GM12878 (cell line): ENCODE measurements at regions not wholly inside any gene's neighbourhood (a gene's known extent, or its start where the extent isn't known, plus 50 kb on each side); places are given as distances from the start of the nearest gene placed in this dataset.

ENCODE experiments used
- ATAC-seq: fragments of 200-7000 bp; cut with Tn5 transposase; 3 replicates; pipeline ENCODE4 v1.9.1; 2020; ENCODE audit warnings: mild to moderate bottlenecking, moderate library complexity
- BruUV-seq: library from RNA; stranded (reverse); fragments of 400-500 nt; replicated peaks from 2 replicates; lab custom pipeline; 2021; lab: Mats Ljungman, UMichigan
- CTCF ChIA-PET: fragments of 300-600 bp; sonication (Branson Sonifier 250); formaldehyde crosslinking; extraction: SDS; loops from one replicate; lab custom pipeline; 2021; ENCODE audit warnings: inconsistent platforms; lab: Yijun Ruan, JAX
- POLR2A ChIA-PET: fragments of 350-600 bp; formaldehyde crosslinking; extraction: SDS; loops from one replicate; lab custom pipeline; 2021; ENCODE audit warnings: inconsistent platforms; lab: Charles Lee
- RAD21 ChIA-PET: fragments of 300-600 bp; sonication (Branson Sonifier 250); formaldehyde crosslinking; loops from one replicate; lab custom pipeline; 2023; ENCODE audit warnings: antibody characterized with exemption; ENCODE audit not compliant: unreplicated experiment; lab: Charles Lee
- SMC1A ChIA-PET: fragments of 300-600 bp; sonication (Branson Sonifier 250); formaldehyde crosslinking; loops from one replicate; lab custom pipeline; 2023; ENCODE audit not compliant: unreplicated experiment, uncharacterized antibody; lab: Charles Lee
- DNase-seq: peaks from one replicate; pipeline ENCODE4 v3.0.0-alpha.2; 2011; ENCODE audit warnings: low read depth, low spot score
- FAIRE-seq: peaks from 3 replicates; lab custom pipeline; 2011; peaks lifted over from hg19 to GRCh38; lab: Jason Lieb, UNC
- H2AFZ ChIP-seq: 2 replicates; pipeline ENCODE4 v1.6.0; 2011; ENCODE audit warnings: low read depth, low read length, control low read depth; ENCODE audit not compliant: control insufficient read depth
- H3K27ac ChIP-seq: 2 replicates; pipeline ENCODE4 v1.5.1; 2011; ENCODE audit warnings: control low read depth; ENCODE audit not compliant: control insufficient read depth, insufficient read depth
- H3K27me3 ChIP-seq, 2 experiments: replicated peaks in 1 of 2; 2 replicates each; pipeline versions ENCODE4 v1.6.0 to v1.6.1; 2011; ENCODE audit warnings: low read length in 1 of 2; ENCODE audit not compliant: control insufficient read depth in 2 of 2, insufficient read depth in 2 of 2
- H3K36me3 ChIP-seq, 2 experiments: 2 replicates each; pipeline ENCODE4 v1.5.1; 2011; ENCODE audit warnings: low read length in 1 of 2; ENCODE audit not compliant: control insufficient read depth in 2 of 2, insufficient read depth in 2 of 2
- H3K4me1 ChIP-seq: 2 replicates; pipeline ENCODE4 v1.6.1; 2011; ENCODE audit warnings: mild to moderate bottlenecking, low read length, moderate library complexity, mixed read lengths; ENCODE audit not compliant: control insufficient read depth, insufficient read depth
- H3K4me2 ChIP-seq: 2 replicates; pipeline ENCODE4 v1.6.0; 2011; ENCODE audit warnings: control low read depth; ENCODE audit not compliant: control insufficient read depth, insufficient read depth
- H3K4me3 ChIP-seq: fragments of 200-600 bp; sonication (generic); 2 replicates; pipeline ENCODE4 v1.5.1; 2016
- H3K79me2 ChIP-seq: 2 replicates; pipeline ENCODE4 v1.6.0; 2011; ENCODE audit warnings: low read length; ENCODE audit not compliant: control insufficient read depth, insufficient read depth
- H3K9ac ChIP-seq: 2 replicates; pipeline ENCODE4 v1.8.0; 2011; ENCODE audit warnings: low read length, control low read depth, mixed read lengths; ENCODE audit not compliant: control insufficient read depth, insufficient read depth
- H3K9me3 ChIP-seq: replicated peaks from 3 replicates; pipeline ENCODE4 v1.5.1; 2011; ENCODE audit warnings: mild to moderate bottlenecking, low read length; ENCODE audit not compliant: control insufficient read depth, insufficient read depth
- H4K20me1 ChIP-seq: 2 replicates; pipeline ENCODE4 v1.6.0; 2011; ENCODE audit not compliant: control insufficient read depth, insufficient read depth
- BHLHE40 ChIP-seq, 2 experiments: fragments of 450-650 bp in 1 of 2; IDR thresholded peaks; 2 replicates each; pipeline ENCODE4 v1.6.1; 2011 to 2017; ENCODE audit warnings: low read depth in 2 of 2, borderline replicate concordance in 1 of 2, improper control_type of control experiment in 1 of 2, low read length in 1 of 2, mild to moderate bottlenecking in 1 of 2
- CREB1 ChIP-seq: IDR thresholded peaks from 2 replicates; pipeline ENCODE4 v1.6.1; 2012; ENCODE audit warnings: low read depth, mild to moderate bottlenecking, inconsistent platforms
- IKZF1 ChIP-seq: fragments of 450-650 bp; conservative IDR thresholded peaks from 2 replicates; pipeline ENCODE4 v1.6.1; 2017; ENCODE audit warnings: antibody characterized with exemption, mild to moderate bottlenecking
- MEF2B ChIP-seq: fragments of 450-650 bp; IDR thresholded peaks from 2 replicates; pipeline ENCODE4 v1.6.1; 2018; ENCODE audit warnings: mild to moderate bottlenecking, moderate library complexity; ENCODE audit not compliant: partially characterized antibody, poor library complexity, severe bottlenecking
- NR2C1 ChIP-seq: fragments of 450-650 bp; IDR thresholded peaks from 2 replicates; pipeline ENCODE4 v1.6.1; 2017; ENCODE audit warnings: antibody characterized with exemption, mild to moderate bottlenecking, moderate library complexity
- POLR2AphosphoS2 ChIP-seq: IDR thresholded peaks from 2 replicates; pipeline ENCODE4 v1.6.1; 2011; ENCODE audit warnings: low read depth, mild to moderate bottlenecking, low read length, improper control_type of control experiment, moderate library complexity
- POU2F2 ChIP-seq: IDR thresholded peaks from 3 replicates; pipeline ENCODE4 v1.6.1; 2011; ENCODE audit warnings: low read depth, mild to moderate bottlenecking, low read length, borderline replicate concordance
- RAD51 ChIP-seq: fragments of 450-650 bp; IDR thresholded peaks from 2 replicates; pipeline ENCODE4 v1.6.1; 2016; ENCODE audit warnings: moderate library complexity, mild to moderate bottlenecking, inconsistent platforms
- RELA ChIP-seq: fragments of 450-650 bp; IDR thresholded peaks from 2 replicates; pipeline ENCODE4 v1.8.0; 2014; ENCODE audit warnings: borderline replicate concordance; ENCODE audit not compliant: partially characterized antibody
- TCF3 ChIP-seq: IDR thresholded peaks from 2 replicates; pipeline ENCODE4 v1.6.1; 2012; ENCODE audit warnings: low read depth, mild to moderate bottlenecking, low read length, borderline replicate concordance; ENCODE audit not compliant: insufficient read depth
- WRNIP1 ChIP-seq: IDR thresholded peaks from 2 replicates; pipeline ENCODE4 v1.6.1; 2011; ENCODE audit warnings: low read depth, low read length, improper control_type of control experiment, borderline replicate concordance
- ZNF384 ChIP-seq: IDR thresholded peaks from 2 replicates; pipeline ENCODE4 v1.6.1; 2012; ENCODE audit warnings: low read depth, mild to moderate bottlenecking, low read length, improper control_type of control experiment, borderline replicate concordance
- WGBS: methylation state at CpG from one replicate; pipeline ENCODE4 v1.1.6; 2016; ENCODE audit warnings: low lambda C conversion rate; ENCODE audit not compliant: insufficient replicate concordance, insufficient coverage; ENCODE audit errors: missing lambda C conversion rate; 5-methylcytosine and 5-hydroxymethylcytosine counted together
- in situ Hi-C: fragments of 300-500 bp; cut with MboI; formaldehyde crosslinking; loops from 9 replicates; pipeline ENCODE4 v1.14.3; 2018; ENCODE audit warnings: mixed read lengths
- intact Hi-C: fragments of 100-400 bp; cut with micrococcal nuclease; formaldehyde crosslinking; loops from one replicate; pipeline ENCODE4 v1.14.2; 2022; ENCODE audit not compliant: unreplicated experiment
- TF ChIP-seq, protein P1 (sequence below): fragments of 450-650 bp; formaldehyde crosslinking; IDR thresholded peaks from 2 replicates; pipeline ENCODE4 v1.4.0; 2020; ENCODE audit warnings: mild to moderate bottlenecking, moderate library complexity
- TF ChIP-seq, protein P2 (sequence below): fragments of 450-650 bp; IDR thresholded peaks from 2 replicates; pipeline ENCODE4 v1.6.1; 2017; ENCODE audit warnings: mild to moderate bottlenecking
- TF ChIP-seq, protein P3 (sequence below): IDR thresholded peaks from 2 replicates; pipeline ENCODE4 v1.6.1; 2011; ENCODE audit warnings: borderline replicate concordance, low read depth, mild to moderate bottlenecking, moderate library complexity, mixed read lengths, low read length; ENCODE audit not compliant: insufficient read depth; ENCODE audit errors: extremely low read length

DNA sequence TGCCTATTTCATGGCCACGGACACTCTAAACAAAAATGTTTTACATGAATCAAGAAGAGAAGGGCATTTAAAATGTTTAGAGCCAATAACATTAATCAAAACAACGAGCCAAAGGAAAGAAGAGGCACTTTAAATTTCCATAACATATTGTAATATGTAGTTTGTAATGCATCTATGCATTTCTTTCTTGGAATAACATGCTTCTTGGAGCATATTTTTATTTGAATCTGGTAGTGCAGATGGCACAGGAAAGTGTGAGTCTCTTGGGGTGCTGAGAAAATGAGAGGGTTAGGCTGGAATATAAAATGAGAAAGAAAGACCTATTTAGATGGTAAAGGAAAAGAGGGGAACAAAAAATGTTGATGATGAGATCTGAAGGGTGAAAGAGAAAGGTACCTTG, 305.4 kb downstream of the BTBD3 start:
- Histone ChIP-seq H3K79me2 (no peaks in the 10 kb centered on the region), H3K9me3 (no peaks in the 10 kb centered on the region), H4K20me1 (no peaks in the 10 kb centered on the region), H2AFZ (no peak overlapping the region), H3K27me3 (no peaks in the 10 kb centered on the region), H3K36me3 (no peaks in the 10 kb centered on the region), H3K4me2 (no peak overlapping the region), H3K4me3 (no peak overlapping the region), H3K9ac (no peak overlapping the region), H3K27ac (no peak overlapping the region), H3K4me1 (no peaks in the 10 kb centered on the region)
- in situ Hi-C loops (no loop called here), intact Hi-C loops (no loop called here)
- POLR2A ChIA-PET = no interaction called here
- DNase-seq (no peak), ATAC-seq (no peak), FAIRE-seq (no peak)
- SMC1A ChIA-PET = no interaction called here
- WGBS = 3% methylated on average over 2 of the region's 2 CpGs
- TF ChIP-seq WRNIP1 (no peak), MEF2B (no peak), RELA (no peak), ZNF384 (no peak), RAD51 (no peak), POLR2AphosphoS2 (no peak), BHLHE40 (IDR thresholded peaks at IDR 0.05; ENCODE audit: borderline replicate concordance in 1 of 2, low read depth in 2 of 2, low read length in 1 of 2) (no peak), TCF3 (no peak), NR2C1 (no peak), CREB1 (no peak), IKZF1 (no peak), POU2F2 (no peak)
- TF ChIP-seq, protein P1, sequence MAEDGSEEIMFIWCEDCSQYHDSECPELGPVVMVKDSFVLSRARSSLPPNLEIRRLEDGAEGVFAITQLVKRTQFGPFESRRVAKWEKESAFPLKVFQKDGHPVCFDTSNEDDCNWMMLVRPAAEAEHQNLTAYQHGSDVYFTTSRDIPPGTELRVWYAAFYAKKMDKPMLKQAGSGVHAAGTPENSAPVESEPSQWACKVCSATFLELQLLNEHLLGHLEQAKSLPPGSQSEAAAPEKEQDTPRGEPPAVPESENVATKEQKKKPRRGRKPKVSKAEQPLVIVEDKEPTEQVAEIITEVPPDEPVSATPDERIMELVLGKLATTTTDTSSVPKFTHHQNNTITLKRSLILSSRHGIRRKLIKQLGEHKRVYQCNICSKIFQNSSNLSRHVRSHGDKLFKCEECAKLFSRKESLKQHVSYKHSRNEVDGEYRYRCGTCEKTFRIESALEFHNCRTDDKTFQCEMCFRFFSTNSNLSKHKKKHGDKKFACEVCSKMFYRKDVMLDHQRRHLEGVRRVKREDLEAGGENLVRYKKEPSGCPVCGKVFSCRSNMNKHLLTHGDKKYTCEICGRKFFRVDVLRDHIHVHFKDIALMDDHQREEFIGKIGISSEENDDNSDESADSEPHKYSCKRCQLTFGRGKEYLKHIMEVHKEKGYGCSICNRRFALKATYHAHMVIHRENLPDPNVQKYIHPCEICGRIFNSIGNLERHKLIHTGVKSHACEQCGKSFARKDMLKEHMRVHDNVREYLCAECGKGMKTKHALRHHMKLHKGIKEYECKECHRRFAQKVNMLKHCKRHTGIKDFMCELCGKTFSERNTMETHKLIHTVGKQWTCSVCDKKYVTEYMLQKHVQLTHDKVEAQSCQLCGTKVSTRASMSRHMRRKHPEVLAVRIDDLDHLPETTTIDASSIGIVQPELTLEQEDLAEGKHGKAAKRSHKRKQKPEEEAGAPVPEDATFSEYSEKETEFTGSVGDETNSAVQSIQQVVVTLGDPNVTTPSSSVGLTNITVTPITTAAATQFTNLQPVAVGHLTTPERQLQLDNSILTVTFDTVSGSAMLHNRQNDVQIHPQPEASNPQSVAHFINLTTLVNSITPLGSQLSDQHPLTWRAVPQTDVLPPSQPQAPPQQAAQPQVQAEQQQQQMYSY = no peak
- TF ChIP-seq, protein P2, sequence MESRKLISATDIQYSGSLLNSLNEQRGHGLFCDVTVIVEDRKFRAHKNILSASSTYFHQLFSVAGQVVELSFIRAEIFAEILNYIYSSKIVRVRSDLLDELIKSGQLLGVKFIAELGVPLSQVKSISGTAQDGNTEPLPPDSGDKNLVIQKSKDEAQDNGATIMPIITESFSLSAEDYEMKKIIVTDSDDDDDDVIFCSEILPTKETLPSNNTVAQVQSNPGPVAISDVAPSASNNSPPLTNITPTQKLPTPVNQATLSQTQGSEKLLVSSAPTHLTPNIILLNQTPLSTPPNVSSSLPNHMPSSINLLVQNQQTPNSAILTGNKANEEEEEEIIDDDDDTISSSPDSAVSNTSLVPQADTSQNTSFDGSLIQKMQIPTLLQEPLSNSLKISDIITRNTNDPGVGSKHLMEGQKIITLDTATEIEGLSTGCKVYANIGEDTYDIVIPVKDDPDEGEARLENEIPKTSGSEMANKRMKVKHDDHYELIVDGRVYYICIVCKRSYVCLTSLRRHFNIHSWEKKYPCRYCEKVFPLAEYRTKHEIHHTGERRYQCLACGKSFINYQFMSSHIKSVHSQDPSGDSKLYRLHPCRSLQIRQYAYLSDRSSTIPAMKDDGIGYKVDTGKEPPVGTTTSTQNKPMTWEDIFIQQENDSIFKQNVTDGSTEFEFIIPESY = no peak
- TF ChIP-seq, protein P3, sequence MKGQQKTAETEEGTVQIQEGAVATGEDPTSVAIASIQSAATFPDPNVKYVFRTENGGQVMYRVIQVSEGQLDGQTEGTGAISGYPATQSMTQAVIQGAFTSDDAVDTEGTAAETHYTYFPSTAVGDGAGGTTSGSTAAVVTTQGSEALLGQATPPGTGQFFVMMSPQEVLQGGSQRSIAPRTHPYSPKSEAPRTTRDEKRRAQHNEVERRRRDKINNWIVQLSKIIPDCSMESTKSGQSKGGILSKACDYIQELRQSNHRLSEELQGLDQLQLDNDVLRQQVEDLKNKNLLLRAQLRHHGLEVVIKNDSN = no peak
- CTCF ChIA-PET = no interaction called here
- RAD21 ChIA-PET = no interaction called here
- no TSS peak for BruUV-seq
